ENCODE measurements at regions not wholly inside any gene's neighbourhood (a gene's known extent, or its start where the extent isn't known, plus 50 kb on each side); places are given as distances from the start of the nearest gene placed in this dataset.

- no peak for DNase-seq (ENCODE audit: low spot score)
These were observed 243.7 kb upstream of the PHYHIPL start for GRCh38 chr10:58932577-58933314.

- no peak for DNase-seq (ENCODE audit: low spot score)
These were observed 240.1 kb upstream of the PHYHIPL start for GRCh38 chr10:58936364-58936763.

DNA sequence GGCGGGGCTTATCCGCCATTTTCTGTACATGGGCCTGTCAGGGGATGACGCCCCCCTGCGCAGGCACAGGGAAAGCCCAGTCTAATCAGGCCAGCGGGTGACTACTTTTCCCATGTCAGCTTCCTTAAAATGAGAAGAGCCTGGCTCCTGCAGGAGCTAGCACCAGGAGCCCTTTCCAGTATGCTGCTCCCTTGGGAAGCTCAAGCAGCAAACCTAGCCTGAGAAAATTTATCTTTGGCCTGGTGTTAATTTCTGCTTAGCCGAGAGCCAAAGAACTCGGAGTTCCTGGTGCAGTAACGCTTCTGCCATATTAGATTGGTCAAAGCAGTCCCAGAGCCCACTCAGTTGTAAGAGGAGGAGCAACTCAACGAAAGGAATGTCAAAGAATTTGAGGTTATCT lies 239.0 kb upstream of the PHYHIPL start:
- no peak for DNase-seq (ENCODE audit: low spot score)

GRCh38 chr10:58942724-58943123 lies 233.7 kb upstream of the PHYHIPL start:
- DNase-seq (ENCODE audit: low spot score) = no peak

DNA sequence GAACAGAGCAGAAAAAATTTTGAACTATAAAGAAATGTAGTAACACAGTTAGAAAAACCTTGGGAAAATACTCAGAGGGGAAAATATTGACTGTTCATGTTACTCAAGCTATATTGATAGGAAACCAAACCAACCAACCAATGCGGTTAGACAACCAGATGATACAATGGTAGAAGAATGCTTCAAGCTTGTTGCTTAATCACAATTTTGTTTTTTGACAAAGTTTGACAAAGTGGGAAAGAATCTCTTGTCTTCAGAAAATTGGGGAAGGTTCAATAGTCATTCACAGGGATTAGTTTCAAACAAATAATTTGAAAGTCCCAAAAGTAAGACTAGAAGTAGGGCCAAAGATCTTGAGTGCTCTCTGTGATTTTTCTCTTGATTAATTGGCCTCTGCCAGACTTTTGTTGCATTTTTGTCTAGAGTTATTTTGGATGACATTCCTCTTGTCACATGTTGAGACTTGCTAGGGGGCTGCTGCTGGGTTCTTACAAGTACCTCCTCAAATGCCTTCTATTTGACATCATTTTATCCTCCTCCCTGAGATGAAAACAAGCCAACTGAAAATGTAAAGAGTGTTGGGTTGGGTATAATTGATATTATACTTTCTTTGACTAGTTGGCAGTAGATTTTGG lies 233.1 kb upstream of the PHYHIPL start:
- no peak for DNase-seq (ENCODE audit: low spot score)

DNA sequence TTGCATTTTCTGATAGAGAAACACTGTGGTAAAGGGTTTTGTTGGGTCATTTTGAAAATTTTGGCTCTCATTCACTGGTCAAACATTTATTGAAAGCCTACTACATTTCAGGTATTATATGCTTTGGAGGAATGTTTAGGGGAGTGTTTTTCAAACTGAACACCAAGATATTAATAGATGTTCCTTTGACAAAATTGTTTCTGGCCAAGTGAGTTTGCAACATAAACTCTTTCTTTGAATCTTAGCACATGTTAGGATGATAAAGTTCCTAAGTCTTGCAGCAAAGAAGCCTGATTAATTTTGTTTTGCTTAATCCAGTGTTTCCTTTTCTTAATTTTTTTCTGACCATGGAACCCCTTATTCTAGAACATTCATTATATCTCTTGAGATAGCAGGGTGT lies 232.5 kb upstream of the PHYHIPL start:
- DNase-seq (ENCODE audit: low spot score) = no peak

DNA sequence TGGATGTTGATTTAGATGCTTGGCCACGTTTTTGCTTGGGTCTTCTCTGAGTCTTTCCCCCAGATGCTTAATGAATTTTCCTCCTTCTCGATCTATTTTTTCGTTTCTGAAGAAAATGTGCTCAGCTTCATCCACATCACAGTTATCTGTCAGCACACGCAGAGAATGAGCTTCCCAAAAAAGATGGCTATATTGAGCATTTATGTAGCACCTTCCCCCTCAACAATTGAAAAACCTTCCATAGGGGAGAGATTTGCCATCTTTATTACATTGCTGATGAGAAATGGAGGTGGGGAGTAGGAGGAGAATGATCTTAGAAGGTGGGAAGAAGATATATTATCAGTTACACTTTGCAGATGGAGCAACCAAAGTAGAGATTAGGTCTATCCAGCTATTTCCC lies 228.1 kb upstream of the PHYHIPL start:
- peak; percentile 74 for DNase-seq (ENCODE audit: low spot score)

GRCh38 chr10:58950618-58951017 lies 225.8 kb upstream of the PHYHIPL start:
- no peak for DNase-seq (ENCODE audit: low spot score)

DNA sequence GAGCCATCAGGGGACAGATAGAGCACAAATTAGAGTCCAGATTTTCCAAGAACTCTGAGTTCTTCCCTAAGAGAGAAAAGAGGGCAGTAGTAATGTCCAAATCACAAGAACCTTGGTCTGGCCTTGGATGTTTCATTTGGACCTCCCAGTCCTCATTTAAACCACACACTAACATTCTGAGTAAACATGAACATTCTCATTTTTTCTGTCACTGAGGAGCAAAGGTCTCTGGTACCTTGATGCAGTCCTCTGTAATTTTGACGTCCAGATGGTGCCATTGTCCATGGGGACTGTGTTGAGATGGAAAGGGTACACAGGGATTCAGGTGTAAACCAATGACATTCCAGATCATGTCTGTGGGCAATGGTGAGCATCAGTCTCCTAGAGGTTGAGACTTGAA lies 225.4 kb upstream of the PHYHIPL start:
- DNase-seq (ENCODE audit: low spot score) = no peak

DNA sequence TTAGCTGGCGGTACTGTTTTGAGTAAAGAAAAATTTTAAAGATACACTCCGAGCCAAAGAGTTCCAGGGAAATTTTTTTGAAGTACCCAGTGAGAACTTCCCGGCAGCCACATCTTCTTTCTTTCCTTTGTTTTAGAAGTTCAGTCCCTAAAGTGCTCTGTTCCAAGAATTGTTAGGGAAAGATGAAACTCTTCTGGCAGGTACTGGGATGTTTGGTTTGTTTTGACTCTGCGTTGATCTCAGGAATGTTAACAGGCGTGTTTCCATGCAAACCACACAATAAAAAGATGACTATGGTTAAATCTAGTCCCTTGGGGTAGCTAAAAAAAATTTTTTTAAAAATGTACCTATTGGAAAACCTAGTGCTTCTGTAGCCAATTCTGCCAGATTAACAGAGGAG lies 224.7 kb upstream of the PHYHIPL start:
- no peak for DNase-seq (ENCODE audit: low spot score)

DNA sequence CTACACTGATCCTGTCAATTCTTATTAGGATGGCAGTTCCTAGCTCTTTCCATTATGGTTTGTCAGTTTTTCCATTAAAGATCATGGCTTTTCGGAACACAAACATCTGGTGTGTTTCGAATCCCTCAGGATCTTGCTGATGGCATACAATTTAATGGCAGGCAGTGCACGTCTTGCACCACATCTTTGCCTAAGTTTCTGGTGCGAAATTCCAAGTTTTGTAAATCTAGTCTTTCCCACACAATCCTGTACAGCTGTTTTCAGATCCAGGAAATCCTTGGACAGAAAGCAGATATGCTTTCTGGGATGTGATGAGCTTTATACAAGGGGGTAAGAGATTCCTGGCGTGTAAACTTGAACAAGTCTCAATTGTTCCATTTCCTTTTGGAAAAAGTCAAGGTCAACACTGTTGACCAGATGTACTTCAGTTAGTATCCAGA lies 224.3 kb upstream of the PHYHIPL start:
- no peak for DNase-seq (ENCODE audit: low spot score)

DNA sequence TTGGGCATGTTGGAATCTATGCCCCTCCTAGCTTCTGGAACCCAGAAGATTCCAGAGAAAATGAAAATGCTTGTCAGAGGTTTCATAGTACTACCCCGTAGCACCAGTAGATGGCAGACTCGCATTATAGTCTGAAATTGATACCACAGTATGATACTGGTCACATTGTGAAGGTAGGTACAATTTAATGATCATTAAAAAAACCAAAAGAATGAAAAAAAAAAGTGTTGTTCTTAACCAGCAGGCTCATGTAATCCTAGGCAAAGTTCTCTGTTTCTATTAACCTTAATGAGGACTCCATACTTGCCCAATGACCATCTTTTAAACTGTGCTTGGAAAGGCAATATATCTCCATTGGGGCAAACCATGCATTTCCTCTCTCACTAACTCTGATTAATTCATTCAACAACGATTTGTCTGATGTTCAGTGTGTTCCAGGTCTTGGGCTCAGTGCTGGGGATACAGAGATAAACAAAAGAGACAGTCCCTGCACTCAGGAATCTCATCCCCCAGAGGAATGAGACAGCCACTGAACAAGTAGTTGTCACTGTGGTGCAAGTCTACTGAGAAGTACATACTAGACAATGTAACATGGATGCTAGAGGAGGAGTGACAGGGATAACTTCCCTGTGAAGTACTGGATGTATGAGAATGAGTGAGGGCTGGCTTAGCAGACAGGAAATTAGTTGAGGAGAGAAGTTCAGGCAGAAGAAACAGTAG lies 223.5 kb upstream of the PHYHIPL start:
- peak; percentile 70 for DNase-seq (ENCODE audit: low spot score)

- DNase-seq (ENCODE audit: low spot score) = no peak
These were observed 222.3 kb upstream of the PHYHIPL start for GRCh38 chr10:58954178-58954577.

- DNase-seq (ENCODE audit: low spot score) = no peak
These were observed 220.8 kb upstream of the PHYHIPL start for GRCh38 chr10:58955615-58956014.

- DNase-seq (ENCODE audit: low spot score) = no peak
These were observed 219.5 kb upstream of the PHYHIPL start for GRCh38 chr10:58956926-58957325.

GRCh38 chr10:58957517-58957916 lies 218.9 kb upstream of the PHYHIPL start:
- no peak for DNase-seq (ENCODE audit: low spot score)

DNA sequence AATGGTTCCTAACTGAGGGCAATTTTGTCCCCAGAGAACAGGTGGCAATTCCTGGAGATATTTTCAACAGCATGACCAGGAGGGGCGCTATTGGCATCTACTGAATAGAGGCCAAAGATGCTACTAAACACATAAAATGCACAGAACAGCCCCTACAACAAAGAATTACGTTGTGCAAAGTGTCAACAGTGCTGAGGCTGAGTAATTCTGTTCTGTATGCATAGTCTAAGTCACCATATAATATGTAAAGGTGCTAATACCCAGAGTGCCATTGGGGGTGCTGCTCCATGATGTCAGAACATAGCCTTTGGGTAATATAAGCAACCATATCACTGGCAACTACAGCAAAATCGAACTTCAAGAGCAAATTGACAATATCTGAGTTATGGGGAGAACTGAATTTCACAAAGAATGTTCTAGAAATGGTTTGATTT lies 213.3 kb upstream of the PHYHIPL start:
- DNase-seq (ENCODE audit: low spot score) = peak; percentile 82

DNA sequence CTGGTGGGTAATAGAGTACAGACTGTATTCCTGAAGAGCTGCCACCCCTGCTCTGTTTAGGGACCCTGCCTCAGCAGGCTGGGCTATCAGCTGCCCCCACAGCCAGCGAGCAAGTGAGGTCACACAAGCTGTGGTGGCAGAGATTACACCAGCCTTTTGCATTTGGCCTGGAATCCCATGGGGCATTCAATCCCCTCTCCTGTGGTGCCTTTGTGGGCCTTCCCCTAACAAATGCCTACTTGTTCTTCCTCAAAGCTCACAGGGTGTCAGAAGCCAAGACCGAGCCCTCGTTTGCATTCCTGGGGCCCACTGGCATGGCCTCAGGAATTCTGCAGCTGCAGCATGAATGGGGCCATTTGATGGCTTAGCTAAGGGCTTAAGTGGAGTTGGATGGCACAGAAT lies 212.7 kb upstream of the PHYHIPL start:
- peak; percentile 100 for DNase-seq (ENCODE audit: low spot score)

- no peak for DNase-seq (ENCODE audit: low spot score)
These were observed 210.6 kb upstream of the PHYHIPL start for GRCh38 chr10:58965855-58966254.

DNA sequence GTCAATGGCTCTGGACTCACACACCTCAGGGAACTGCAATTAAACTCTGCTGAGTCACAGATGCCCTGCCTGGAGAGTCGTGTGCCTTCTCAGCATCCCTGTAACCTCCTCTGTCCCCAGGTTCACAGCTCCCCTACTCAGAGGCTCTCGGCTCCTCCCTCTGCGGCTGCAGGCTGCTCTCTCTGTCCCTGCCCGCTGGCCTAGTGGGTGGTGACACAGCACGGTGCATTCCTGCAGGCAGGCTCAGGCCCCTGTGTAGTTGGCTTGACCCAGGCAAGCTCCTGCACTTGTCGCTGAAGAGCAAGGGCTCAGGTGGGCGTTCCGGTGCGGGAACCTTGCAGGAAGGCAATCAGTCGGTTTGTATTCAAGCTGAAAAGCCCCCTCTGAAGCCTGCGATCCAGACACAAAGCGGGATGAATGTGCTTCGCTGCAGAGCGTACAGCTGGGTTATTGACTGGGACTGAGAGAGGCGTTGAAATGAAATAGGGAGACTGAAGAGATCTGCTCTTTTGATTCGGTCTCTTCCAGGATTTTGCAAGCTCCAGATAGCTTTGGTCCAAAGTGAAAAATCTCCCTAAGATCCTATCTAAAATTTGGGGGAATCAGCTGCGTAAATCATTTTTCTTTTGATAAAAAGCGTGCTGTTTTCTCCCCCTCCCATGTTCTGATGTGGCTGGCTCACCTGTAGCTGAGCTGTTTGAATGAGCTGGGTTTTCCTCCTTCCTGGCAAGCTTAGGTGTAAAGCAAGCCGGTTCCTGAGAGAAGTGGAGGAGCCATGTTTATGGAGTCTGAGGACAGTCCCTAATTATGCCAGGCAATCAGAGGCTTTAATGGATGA lies 208.7 kb upstream of the PHYHIPL start:
- peak; percentile 73 for DNase-seq (ENCODE audit: low spot score)

DNA sequence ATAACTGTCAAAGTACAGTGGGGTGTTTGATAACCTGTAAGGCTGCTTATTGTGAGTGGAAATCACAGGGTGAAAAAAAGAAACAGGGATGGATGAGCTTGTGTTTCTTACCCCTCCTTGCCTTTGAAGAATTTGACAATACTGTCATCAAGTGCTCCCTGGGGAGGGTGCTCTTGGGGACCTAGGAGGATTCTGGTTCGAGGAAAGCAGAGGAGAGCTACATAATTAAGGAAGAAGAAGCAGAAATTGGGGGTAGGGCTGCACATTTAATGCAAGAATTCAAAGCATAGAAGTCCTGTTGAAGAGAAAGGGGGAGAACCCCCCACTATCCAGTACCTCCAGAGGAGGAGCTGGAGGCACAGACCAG lies 208.1 kb upstream of the PHYHIPL start:
- DNase-seq (ENCODE audit: low spot score) = no peak

DNA sequence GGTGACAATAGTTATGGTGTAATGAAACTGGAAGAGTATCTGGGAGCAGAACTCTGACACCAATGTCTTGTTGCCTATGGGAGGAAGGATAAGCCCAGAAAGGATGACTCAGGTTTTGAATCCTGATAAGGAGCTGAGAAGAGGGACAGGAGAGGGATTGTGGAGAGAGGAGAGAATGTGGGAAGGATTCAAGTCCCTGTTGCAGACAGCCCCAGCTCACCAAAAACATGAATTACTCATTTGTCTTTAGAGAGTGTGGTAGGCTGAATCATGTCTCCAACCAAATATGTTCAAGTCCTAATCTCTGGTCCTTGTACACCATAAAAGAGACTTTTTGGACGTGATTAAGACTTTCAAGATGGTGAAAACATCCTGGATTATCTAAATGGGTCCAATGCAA lies 206.9 kb upstream of the PHYHIPL start:
- no peak for DNase-seq (ENCODE audit: low spot score)

All from putamen (tissue), 1 donor.